ENCODE measurements at regions not wholly inside any gene's neighbourhood (a gene's known extent, or its start where the extent isn't known, plus 50 kb on each side); places are given as distances from the start of the nearest gene placed in this dataset.

DNA sequence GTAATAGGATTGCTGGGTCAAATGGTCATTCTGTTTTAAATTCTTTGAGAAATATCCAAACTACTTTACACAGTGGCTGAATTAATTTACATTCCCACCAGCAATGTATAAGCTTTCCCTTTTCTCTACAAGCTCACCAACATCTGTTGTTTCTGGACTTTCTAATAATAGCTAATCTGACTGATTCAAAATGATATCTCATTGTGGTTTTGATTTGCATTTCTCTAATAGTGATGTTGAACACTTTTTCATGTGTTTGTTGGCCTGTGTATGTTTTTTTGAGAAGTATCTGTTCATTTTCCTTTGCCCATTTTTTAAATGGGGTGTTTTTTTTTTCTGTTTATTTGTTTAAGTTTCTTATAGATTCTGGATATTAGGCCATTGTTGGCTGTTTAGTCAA lies 659.0 kb upstream of the GNPDA2 start:
- TF ChIP-seq, protein P1, sequence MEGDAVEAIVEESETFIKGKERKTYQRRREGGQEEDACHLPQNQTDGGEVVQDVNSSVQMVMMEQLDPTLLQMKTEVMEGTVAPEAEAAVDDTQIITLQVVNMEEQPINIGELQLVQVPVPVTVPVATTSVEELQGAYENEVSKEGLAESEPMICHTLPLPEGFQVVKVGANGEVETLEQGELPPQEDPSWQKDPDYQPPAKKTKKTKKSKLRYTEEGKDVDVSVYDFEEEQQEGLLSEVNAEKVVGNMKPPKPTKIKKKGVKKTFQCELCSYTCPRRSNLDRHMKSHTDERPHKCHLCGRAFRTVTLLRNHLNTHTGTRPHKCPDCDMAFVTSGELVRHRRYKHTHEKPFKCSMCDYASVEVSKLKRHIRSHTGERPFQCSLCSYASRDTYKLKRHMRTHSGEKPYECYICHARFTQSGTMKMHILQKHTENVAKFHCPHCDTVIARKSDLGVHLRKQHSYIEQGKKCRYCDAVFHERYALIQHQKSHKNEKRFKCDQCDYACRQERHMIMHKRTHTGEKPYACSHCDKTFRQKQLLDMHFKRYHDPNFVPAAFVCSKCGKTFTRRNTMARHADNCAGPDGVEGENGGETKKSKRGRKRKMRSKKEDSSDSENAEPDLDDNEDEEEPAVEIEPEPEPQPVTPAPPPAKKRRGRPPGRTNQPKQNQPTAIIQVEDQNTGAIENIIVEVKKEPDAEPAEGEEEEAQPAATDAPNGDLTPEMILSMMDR (IDR thresholded peaks at IDR 0.05), result no peak
- TF ChIP-seq POLR2A (IDR thresholded peaks at IDR 0.05) (no peak), POLR2AphosphoS5 (IDR thresholded peaks at IDR 0.05) (no peak)
